GM21786 (cell line): ENCODE measurements at regions not wholly inside any gene's neighbourhood (a gene's known extent, or its start where the extent isn't known, plus 50 kb on each side); places are given as distances from the start of the nearest gene placed in this dataset.

Source experiments
- ATAC-seq: cut with Tn5 transposase; IDR thresholded peaks from one replicate; pipeline ENCODE4 v1.9.1; 2021; ENCODE audit not compliant: unreplicated experiment

GRCh38 chr1:90412563-90412962 is 304.5 kb downstream of the BARHL2 start:
- ATAC-seq = no peak

DNA sequence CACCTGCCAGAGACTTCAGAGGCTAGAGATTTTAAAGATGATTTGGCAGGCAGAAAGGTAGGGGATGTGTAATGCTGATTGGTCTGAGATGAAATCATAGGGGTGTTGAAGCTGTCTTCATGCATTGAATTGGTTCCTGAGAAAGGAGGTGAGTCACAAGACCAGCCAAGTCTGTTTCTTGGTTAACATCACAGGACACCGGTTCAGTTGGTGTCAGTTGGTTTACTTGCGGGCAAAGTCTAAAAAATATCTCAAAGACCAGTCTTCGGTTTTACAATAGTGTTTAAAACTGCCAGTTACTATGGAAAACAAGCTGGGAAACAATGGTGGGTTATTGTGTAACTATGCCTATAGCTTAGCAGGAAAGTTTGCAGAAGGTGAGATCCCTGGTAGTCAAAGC is 305.9 kb downstream of the BARHL2 start:
- ATAC-seq = no peak

GRCh38 chr1:90407737-90408136 is 309.4 kb downstream of the BARHL2 start:
- ATAC-seq = no peak

DNA sequence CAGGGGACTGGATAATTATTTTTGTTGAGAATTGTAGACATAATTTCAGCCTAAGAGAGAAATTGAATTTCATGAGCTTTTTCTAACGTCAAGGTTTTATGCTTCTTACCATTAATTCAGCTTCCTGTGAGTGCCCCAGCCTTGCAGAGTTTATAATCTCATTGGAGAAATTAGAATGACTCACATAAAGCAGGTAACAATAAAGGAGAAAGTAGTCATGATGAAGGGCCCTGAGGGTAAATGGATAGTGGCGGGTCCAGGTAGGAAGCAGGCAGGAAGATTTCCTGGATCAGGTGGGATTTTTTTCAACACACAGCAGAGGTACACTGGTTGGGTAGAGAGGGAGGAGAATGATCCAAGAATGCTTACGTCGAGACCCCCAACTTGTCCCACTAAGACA is 311.4 kb downstream of the BARHL2 start:
- no peak for ATAC-seq

DNA sequence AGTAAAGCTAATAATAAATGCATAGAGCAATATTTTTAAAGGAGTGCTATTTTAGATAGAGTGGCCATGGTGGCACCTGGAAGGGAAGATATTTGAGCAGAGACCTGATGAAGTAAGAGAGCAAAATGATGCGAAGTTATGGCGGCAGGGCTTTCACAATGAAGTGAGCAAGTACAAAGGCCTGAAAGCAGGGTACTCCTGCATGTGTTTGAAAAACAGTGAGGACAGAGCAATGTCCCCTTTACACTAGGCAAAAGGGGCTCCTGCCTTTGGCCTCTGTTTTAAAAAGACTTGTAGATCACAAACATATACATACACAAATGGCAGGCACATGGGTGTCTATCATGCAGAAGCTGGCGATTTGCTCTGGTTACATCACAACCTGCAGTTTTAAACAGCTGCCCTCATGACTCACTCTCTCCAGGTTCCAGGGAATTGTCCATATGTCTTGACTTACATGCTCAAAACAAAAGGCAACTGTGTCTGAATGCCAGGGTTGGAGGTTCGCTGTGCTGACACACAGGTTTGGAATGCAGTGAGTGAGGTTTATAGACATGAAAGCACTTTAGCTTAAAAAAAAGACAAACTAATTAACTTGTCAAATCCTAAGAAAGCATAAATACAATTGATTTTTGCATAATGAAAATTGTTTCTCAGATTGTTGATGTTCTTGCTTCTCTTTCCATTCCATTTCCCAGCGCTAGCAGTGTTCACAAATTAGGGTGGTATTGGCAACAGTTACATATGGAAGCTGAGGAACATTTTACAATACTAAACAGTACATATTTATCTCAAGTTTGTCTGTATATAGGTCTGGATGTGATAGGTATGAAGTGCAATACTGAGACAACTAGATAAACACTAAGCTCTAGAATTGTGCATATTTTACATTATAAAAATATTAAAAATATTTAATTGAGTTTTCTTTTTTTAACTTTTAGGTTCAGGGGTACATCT is 313.9 kb downstream of the BARHL2 start:
- ATAC-seq = no peak

GRCh38 chr1:90400131-90400530 is 317.0 kb downstream of the BARHL2 start:
- no peak for ATAC-seq

DNA sequence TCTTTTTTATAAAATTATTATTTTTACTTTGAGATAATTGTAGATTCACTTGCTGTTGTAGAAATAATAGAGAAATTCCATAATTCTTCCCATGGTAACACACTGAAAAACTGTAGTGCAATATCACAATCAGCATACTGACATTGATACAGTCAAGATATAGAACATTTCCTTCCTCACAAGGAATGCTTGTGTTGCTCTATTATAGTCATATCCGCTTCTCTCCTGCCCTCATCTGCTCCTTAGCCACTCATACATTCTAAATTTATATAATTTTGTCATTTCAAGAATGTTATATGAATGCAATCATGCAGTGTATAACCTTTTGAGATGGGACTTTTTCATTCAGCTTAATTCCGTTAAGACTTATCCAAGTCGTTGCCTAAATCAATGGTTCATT is 320.2 kb downstream of the BARHL2 start:
- ATAC-seq = no peak

GRCh38 chr1:90394247-90394646 is 322.9 kb downstream of the BARHL2 start:
- ATAC-seq = no peak

DNA sequence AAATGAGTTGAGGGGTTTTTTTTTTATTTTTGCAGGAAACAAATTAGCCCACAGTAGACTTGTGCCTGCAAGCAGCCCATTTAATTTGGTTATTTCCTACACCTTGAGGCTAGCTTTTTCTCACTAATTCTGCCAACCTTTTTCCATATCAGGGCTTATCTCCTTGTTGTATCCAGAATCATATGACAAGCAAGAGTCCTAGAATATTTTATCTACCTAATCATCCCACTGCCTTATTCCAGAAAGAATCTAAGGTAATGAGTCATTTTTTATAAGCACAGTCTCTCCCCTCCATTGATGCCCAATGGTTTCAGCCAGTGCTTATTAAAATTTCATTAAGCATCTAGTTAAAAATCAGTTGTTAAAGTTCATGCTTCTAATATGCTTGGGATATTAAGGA is 324.1 kb downstream of the BARHL2 start:
- no peak for ATAC-seq

GRCh38 chr1:90391126-90391525 is 326.0 kb downstream of the BARHL2 start:
- no peak for ATAC-seq

GRCh38 chr1:90387805-90388204 is 329.3 kb downstream of the BARHL2 start:
- no peak for ATAC-seq

DNA sequence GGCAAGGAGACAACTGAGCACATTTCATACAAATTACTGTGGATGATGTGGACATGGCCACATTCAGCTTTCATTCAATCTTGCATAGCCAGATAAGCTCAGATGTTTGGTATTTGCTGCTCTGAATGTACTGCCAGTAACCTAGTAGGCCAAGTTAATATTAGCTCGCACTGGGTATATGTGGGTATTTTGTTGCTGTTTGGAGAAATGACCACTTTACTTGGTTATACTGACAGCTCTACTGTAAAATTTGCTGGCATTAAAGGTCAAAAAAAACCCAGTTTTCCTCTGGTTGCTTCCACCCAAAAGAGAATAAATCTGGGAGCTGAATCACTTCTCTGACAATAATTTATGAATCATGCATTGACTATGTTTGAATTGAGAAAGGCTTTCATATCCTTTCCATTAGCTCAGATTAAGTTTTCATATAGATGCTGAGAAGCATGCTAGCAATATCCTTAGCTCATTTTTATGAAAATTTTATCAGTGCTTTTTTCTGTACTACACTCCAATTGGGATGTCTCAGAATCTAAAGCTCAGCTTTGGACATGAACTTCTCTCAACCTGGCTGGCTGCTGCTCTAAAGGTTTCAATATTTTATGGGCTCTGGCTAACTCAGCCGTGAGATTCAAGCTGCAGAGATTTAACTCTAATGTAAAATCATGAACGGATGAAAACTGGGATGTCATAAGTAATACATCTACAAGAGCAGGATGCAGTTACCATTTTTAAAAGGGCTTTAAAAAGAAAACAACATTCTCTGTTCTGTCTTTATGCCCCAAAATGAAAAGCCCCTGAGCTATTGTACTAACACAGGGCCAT is 330.0 kb downstream of the BARHL2 start:
- ATAC-seq = no peak

- ATAC-seq = no peak
These were observed 332.9 kb downstream of the BARHL2 start for GRCh38 chr1:90384193-90384592.

- no peak for ATAC-seq
These were observed 334.9 kb downstream of the BARHL2 start for GRCh38 chr1:90382161-90382560.

DNA sequence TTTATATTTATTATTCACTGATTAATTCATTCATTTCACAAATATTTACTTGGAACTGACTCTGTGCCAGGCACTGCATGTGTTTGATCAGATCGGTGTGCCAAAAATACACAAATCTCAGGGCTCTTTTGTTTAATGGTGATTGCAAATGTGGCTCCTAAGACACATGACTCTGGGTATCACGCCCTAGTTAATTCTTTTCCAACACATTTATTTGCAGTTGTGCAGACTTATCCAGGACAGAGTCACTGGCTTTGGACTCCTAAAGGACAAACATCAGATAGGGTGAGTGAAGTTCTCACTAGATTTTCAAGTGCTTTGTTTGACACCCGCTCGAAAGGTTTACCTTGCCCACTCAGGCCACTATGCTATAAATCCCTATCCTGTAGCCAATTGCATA is 335.5 kb downstream of the BARHL2 start:
- no peak for ATAC-seq

- no peak for ATAC-seq
These were observed 345.7 kb downstream of the BARHL2 start for GRCh38 chr1:90371448-90371813.

DNA sequence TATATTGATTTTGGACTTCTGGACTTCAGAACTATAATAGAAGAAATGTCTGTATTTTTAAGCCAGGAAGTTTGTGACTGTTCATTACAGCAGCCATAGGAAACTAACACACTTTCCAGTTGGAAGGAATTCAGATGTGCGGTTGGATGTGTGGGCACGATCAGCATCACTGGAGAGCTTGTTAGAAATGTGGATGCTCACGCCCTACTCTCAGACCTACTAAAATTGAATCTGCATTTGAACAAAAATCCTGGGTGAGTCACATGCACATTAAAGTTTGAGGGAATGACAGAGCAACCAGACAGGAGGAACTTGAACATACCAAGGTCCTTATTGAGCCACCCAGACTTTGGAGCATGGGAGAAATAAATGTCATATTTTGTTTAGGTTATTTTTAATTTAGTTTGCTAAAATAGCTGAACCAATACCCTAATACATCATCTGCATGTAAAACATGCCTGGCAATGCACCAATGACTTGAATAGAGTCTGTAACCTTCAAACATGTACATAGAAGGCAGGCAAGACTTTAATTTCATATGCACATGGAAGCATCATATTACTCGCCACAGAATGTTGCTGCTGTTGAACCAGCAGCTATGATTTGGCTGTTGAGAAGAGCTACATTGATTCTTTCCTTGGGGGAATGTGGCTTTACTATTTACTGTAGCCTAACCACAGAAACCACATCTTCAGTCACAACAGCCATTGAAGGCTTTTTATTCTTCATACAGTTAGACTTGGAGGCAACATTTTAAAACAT is 346.2 kb downstream of the BARHL2 start:
- no peak for ATAC-seq

- no peak for ATAC-seq
These were observed 354.9 kb downstream of the BARHL2 start for GRCh38 chr1:90362163-90362562.

DNA sequence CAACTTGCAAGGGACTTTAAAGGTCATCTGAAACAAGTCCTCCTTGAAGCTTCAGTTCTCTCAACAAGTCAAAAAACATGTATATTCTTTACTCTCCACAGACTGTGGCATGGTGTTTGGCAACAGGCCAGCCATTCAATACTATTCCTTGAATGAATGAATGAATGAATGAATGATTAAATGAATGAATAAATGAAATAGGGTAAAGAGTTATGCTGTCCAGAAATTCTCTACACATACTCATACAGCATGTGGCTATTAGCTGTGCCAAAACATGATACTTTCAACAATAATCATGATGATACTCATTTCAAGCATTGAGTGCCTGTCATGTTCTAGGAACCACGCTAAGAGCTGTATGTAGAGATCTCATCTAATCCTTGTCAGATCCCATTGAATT is 356.1 kb downstream of the BARHL2 start:
- no peak for ATAC-seq

- no peak for ATAC-seq
These were observed 357.1 kb downstream of the BARHL2 start for GRCh38 chr1:90359994-90360393.

GRCh38 chr1:90358448-90358847 is 358.7 kb downstream of the BARHL2 start:
- ATAC-seq = no peak
